Activated CD4-positive, alpha-beta T cell treated with anti-CD3 and anti-CD28 coated beads, Interleukin-2, amount 10 ng/mL, durations not matched to agents 24 days and 14 days (primary cell): ENCODE measurements at regions not wholly inside any gene's neighbourhood (a gene's known extent, or its start where the extent isn't known, plus 50 kb on each side); places are given as distances from the start of the nearest gene placed in this dataset.
"Not testable (repeated sequence)": the region's sequence is repeated elsewhere in the genome, so short reads cannot be mapped to it uniquely, and the experiment has no call there.

ENCODE experiments used
- DNase-seq: peaks from one replicate; pipeline ENCODE4 v3.0.0; 2022
- H3K27ac Mint-ChIP-seq: one replicate; pipeline ENCODE4 v1.8.0; 2022; ENCODE audit warnings: mild to moderate bottlenecking, mixed read lengths
- H3K27me3 Mint-ChIP-seq: one replicate; pipeline ENCODE4 v1.8.0; 2022; ENCODE audit warnings: mixed read lengths
- H3K36me3 Mint-ChIP-seq: one replicate; pipeline ENCODE4 v1.8.0; 2022; ENCODE audit warnings: low read depth, mild to moderate bottlenecking, mixed read lengths
- H3K4me1 Mint-ChIP-seq: one replicate; pipeline ENCODE4 v1.8.0; 2021; ENCODE audit warnings: mixed read lengths
- H3K4me3 Mint-ChIP-seq: one replicate; pipeline ENCODE4 v1.8.0; 2022; ENCODE audit warnings: mild to moderate bottlenecking, moderate library complexity, mixed read lengths
- H3K9me3 Mint-ChIP-seq: one replicate; pipeline ENCODE4 v1.8.0; 2021; ENCODE audit warnings: mixed read lengths
- intact Hi-C: fragments of 100-400 bp; cut with micrococcal nuclease; formaldehyde crosslinking; loops from one replicate; pipeline ENCODE4 v1.15.1; 2023

- H3K4me1 Mint-ChIP-seq: no peaks in the 10 kb centered on the region
- no peak for DNase-seq
- intact Hi-C loops: no loop called here
- no peaks in the 10 kb centered on the region for H3K36me3 Mint-ChIP-seq
- peaks cover 21% of the 10 kb centered on the region for H3K27me3 Mint-ChIP-seq
- no peak overlapping the region for H3K27ac Mint-ChIP-seq
- H3K9me3 Mint-ChIP-seq: no peaks in the 10 kb centered on the region
- no peak overlapping the region for H3K4me3 Mint-ChIP-seq
Measured at GRCh38 chr2:175312137-175312536, 130.6 kb upstream of the ATP5MC3 start.

- no peak overlapping the region for H3K27ac Mint-ChIP-seq
- no peak overlapping the region for H3K4me3 Mint-ChIP-seq
- intact Hi-C loops: no loop called here
- no peaks in the 10 kb centered on the region for H3K36me3 Mint-ChIP-seq
- no peak for DNase-seq
- peaks cover 21% of the 10 kb centered on the region for H3K27me3 Mint-ChIP-seq
- H3K9me3 Mint-ChIP-seq: no peaks in the 10 kb centered on the region
- no peaks in the 10 kb centered on the region for H3K4me1 Mint-ChIP-seq
Measured at GRCh38 chr2:175310813-175311504, 129.4 kb upstream of the ATP5MC3 start.

- Mint-ChIP-seq H3K27me3 (peaks cover 24% of the 10 kb centered on the region), H3K4me1 (no peaks in the 10 kb centered on the region), H3K9me3 (no peaks in the 10 kb centered on the region), H3K27ac (no peak overlapping the region), H3K4me3 (no peak overlapping the region), H3K36me3 (no peaks in the 10 kb centered on the region)
- DNase-seq: no peak
- intact Hi-C loops: no loop called here
Measured at GRCh38 chr2:175309799-175310198, 128.3 kb upstream of the ATP5MC3 start.

GRCh38 chr2:175308005-175308404 lies 126.5 kb upstream of the ATP5MC3 start:
- no peaks in the 10 kb centered on the region for H3K4me1 Mint-ChIP-seq
- no peaks in the 10 kb centered on the region for H3K36me3 Mint-ChIP-seq
- H3K27ac Mint-ChIP-seq: no peak overlapping the region
- peaks cover 20% of the 10 kb centered on the region for H3K27me3 Mint-ChIP-seq
- no peak for DNase-seq
- no peak overlapping the region for H3K4me3 Mint-ChIP-seq
- H3K9me3 Mint-ChIP-seq: no peaks in the 10 kb centered on the region
- intact Hi-C loops: no loop called here

- Mint-ChIP-seq H3K27me3 (peaks cover 16% of the 10 kb centered on the region), H3K9me3 (no peaks in the 10 kb centered on the region)
- DNase-seq: no peak
Measured at GRCh38 chr2:175304541-175304940, 123.0 kb upstream of the ATP5MC3 start.

GRCh38 chr2:175293776-175294175 lies 112.3 kb upstream of the ATP5MC3 start:
- Mint-ChIP-seq H3K27me3 (peaks cover 28% of the 10 kb centered on the region), H3K9me3 (no peaks in the 10 kb centered on the region), H3K36me3 (no peaks in the 10 kb centered on the region), H3K4me3 (no peak overlapping the region), H3K27ac (no peak overlapping the region), H3K4me1 (no peaks in the 10 kb centered on the region)
- no peak for DNase-seq
- intact Hi-C loops: no loop called here

More at GRCh38 chr2:175304541-175304940, 123.0 kb upstream of the ATP5MC3 start:
- no peaks in the 10 kb centered on the region for H3K36me3 Mint-ChIP-seq
- H3K4me1 Mint-ChIP-seq: no peaks in the 10 kb centered on the region
- intact Hi-C loops: no loop called here
- no peak overlapping the region for H3K4me3 Mint-ChIP-seq
- no peak overlapping the region for H3K27ac Mint-ChIP-seq

GRCh38 chr2:175293195-175293594 lies 111.7 kb upstream of the ATP5MC3 start:
- no peaks in the 10 kb centered on the region for H3K4me1 Mint-ChIP-seq
- no peaks in the 10 kb centered on the region for H3K36me3 Mint-ChIP-seq
- no peaks in the 10 kb centered on the region for H3K9me3 Mint-ChIP-seq
- DNase-seq: no peak
- H3K27me3 Mint-ChIP-seq: peaks cover 33% of the 10 kb centered on the region
- intact Hi-C loops: no loop called here
- H3K27ac Mint-ChIP-seq: no peak overlapping the region
- no peak overlapping the region for H3K4me3 Mint-ChIP-seq

- Mint-ChIP-seq H3K4me1 (peaks cover 2% of the 10 kb centered on the region), H3K27me3 (peaks cover 30% of the 10 kb centered on the region), H3K27ac (no peak overlapping the region), H3K9me3 (no peaks in the 10 kb centered on the region), H3K4me3 (no peak overlapping the region), H3K36me3 (no peaks in the 10 kb centered on the region)
- DNase-seq: no peak
- intact Hi-C loops: loop anchor here (1.0 to 10.0 kb wide), 5 partner anchors 80 to 588 kb away; no protein-coding TSS in a partner anchor
Measured at GRCh38 chr2:175282886-175283285, 101.4 kb upstream of the ATP5MC3 start.

- intact Hi-C loops: loop anchor here (1.0 to 10.0 kb wide), 5 partner anchors 79 to 587 kb away; no protein-coding TSS in a partner anchor
- Mint-ChIP-seq H3K27me3 (peaks cover 31% of the 10 kb centered on the region), H3K9me3 (no peaks in the 10 kb centered on the region), H3K4me1 (peaks cover 2% of the 10 kb centered on the region), H3K4me3 (no peak overlapping the region), H3K27ac (no peak overlapping the region), H3K36me3 (no peaks in the 10 kb centered on the region)
- no peak for DNase-seq
Measured at GRCh38 chr2:175282300-175282699, 100.8 kb upstream of the ATP5MC3 start.

- H3K4me1 Mint-ChIP-seq: peaks cover 2% of the 10 kb centered on the region
- DNase-seq: no peak
- intact Hi-C loops: no loop called here
- no peaks in the 10 kb centered on the region for H3K9me3 Mint-ChIP-seq
- peaks cover 18% of the 10 kb centered on the region for H3K27me3 Mint-ChIP-seq
- no peak overlapping the region for H3K27ac Mint-ChIP-seq
- no peaks in the 10 kb centered on the region for H3K36me3 Mint-ChIP-seq
- H3K4me3 Mint-ChIP-seq: no peak overlapping the region
Measured at GRCh38 chr2:175277772-175278171, 96.3 kb upstream of the ATP5MC3 start.

- Mint-ChIP-seq H3K27me3 (peaks cover 25% of the 10 kb centered on the region), H3K27ac (no peak overlapping the region), H3K4me3 (no peak overlapping the region), H3K9me3 (no peaks in the 10 kb centered on the region), H3K36me3 (no peaks in the 10 kb centered on the region), H3K4me1 (no peaks in the 10 kb centered on the region)
- DNase-seq: no peak
- intact Hi-C loops: no loop called here
Measured at GRCh38 chr2:175275539-175275938, 94.0 kb upstream of the ATP5MC3 start.

- Mint-ChIP-seq H3K27me3 (peaks cover 26% of the 10 kb centered on the region), H3K4me3 (no peak overlapping the region), H3K4me1 (no peaks in the 10 kb centered on the region), H3K9me3 (no peaks in the 10 kb centered on the region), H3K27ac (no peak overlapping the region), H3K36me3 (no peaks in the 10 kb centered on the region)
- intact Hi-C loops: no loop called here
- DNase-seq: no peak
Measured at GRCh38 chr2:175259164-175259563, 77.7 kb upstream of the ATP5MC3 start.

GRCh38 chr2:175256806-175257585 lies 75.5 kb upstream of the ATP5MC3 start:
- Mint-ChIP-seq H3K27ac (no peak overlapping the region), H3K4me1 (no peaks in the 10 kb centered on the region), H3K36me3 (no peaks in the 10 kb centered on the region), H3K9me3 (no peaks in the 10 kb centered on the region), H3K4me3 (no peak overlapping the region), H3K27me3 (peaks cover 28% of the 10 kb centered on the region)
- intact Hi-C loops: no loop called here
- DNase-seq: no peak

- H3K36me3 Mint-ChIP-seq, H3K9me3 Mint-ChIP-seq, DNase-seq, intact Hi-C loops, H3K4me1 Mint-ChIP-seq, H3K4me3 Mint-ChIP-seq, H3K27ac Mint-ChIP-seq: not testable (repeated sequence)
- peaks cover 22% of the 10 kb centered on the region for H3K27me3 Mint-ChIP-seq
Measured at GRCh38 chr2:175256391-175256790, 74.9 kb upstream of the ATP5MC3 start.
